ENCODE measurements at regions not wholly inside any gene's neighbourhood (a gene's known extent, or its start where the extent isn't known, plus 50 kb on each side); places are given as distances from the start of the nearest gene placed in this dataset.

DNA sequence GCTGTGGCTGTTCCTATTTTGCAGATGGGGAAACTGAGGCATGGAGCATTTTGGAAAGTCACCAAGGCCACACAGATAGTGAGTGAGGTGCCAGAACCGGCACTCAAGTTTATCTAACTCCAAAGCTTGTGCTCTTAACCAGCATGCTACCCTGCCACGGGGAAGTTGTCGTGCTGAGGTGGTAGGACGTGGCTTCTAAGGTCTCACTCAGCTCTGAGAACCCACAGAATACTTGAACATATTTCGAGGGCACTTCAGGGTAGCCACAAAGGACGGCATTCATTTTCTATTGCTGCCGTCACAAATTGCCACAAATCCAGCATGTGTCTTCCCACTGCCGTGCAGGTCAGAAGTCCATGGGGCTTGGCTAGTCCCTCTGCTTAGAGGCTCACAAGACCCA is 116.7 kb downstream of the OLFM1 start:
- no peak for TF ChIP-seq CTCF (IDR thresholded peaks at IDR 0.05; ENCODE audit: insufficient read depth, low read length)
- H3K4me3 ChIP-seq (ENCODE audit: low read depth, low read length), result no peak overlapping the region
- no peak for DNase-seq (ENCODE audit: low read depth)

GRCh38 chr9:135209136-135209535 is 121.7 kb downstream of the OLFM1 start:
- H3K4me3 ChIP-seq (ENCODE audit: low read depth, low read length), result no peak overlapping the region
- no peak for TF ChIP-seq CTCF (IDR thresholded peaks at IDR 0.05; ENCODE audit: insufficient read depth, low read length)
- no peak for DNase-seq (ENCODE audit: low read depth)

- no peak for TF ChIP-seq CTCF (IDR thresholded peaks at IDR 0.05; ENCODE audit: insufficient read depth, low read length)
- DNase-seq (ENCODE audit: low read depth), result no peak
- no peak overlapping the region for H3K4me3 ChIP-seq (ENCODE audit: low read depth, low read length)
These were observed 122.4 kb downstream of the OLFM1 start for GRCh38 chr9:135209852-135210251.

DNA sequence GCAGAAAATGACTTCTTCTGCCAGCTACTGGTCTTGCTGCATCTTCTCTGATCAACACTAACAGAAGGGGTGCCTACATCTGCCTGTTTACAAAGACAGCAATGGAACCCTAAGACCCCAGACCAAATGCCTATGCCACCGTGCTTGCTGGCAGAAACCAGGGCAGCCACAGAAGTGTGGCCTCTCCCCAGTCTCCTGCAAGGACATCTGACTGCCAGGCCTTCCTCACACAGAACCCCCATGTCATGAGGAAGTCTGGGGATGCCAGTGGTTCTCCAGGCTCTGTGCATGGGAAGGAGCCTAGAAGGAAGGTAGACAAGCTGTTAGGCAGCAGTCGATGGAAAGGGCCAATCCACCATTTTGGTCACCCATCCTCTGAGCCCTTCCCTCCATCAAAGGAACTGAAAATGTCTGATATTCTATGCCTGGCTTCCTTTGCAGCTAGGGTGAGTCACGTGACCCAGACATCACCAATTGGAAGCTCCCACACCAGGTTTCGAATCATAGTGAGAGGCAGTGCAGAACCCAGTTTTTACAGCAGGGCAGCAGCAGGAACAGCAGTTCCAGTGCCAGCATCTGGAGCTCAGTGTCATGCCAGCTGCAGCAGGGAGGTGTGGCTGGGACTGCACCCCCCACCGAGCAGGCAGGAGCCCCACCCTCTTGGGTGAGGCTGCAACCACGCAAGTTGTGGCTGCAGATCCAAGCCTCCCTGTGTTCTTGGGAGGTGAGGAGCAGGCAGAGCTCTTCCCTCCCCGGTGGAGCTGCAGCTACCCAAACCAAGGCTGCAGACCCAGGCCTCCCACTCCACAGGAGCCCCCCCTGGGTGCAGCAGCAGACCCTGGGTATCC is 123.4 kb downstream of the OLFM1 start:
- DNase-seq (ENCODE audit: low read depth), result no peak
- no peak for TF ChIP-seq CTCF (IDR thresholded peaks at IDR 0.05; ENCODE audit: insufficient read depth, low read length)

DNA sequence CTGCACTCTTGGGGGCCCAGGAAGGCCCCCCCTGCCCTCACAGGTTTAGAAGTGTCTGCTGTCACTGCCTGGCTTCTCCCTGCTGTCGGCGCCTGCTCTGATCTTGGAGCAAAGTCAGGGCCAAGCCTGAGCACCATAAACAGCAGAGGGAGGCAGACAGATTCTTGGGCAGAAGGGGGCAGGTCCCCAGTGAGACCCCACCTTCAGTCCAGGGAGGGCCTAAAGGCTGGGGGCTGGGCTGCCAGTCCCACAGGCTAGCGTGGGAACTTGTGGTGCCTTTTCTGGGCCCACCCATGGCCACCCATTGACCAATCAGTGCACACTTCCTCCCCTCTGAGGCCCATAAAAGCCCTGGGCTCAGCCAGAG is 124.0 kb downstream of the OLFM1 start:
- DNase-seq (ENCODE audit: low read depth), result no peak
- H3K4me3 ChIP-seq (ENCODE audit: low read depth, low read length), result no peak overlapping the region
- TF ChIP-seq CTCF (IDR thresholded peaks at IDR 0.05; ENCODE audit: insufficient read depth, low read length), result no peak

More for the DNA sequence above, 123.4 kb downstream of the OLFM1 start:
- no peak overlapping the region for H3K4me3 ChIP-seq (ENCODE audit: low read depth, low read length)

GRCh38 chr9:135212961-135213360 is 125.5 kb downstream of the OLFM1 start:
- H3K4me3 ChIP-seq (ENCODE audit: low read depth, low read length), result no peak overlapping the region
- DNase-seq (ENCODE audit: low read depth), result no peak
- TF ChIP-seq CTCF (IDR thresholded peaks at IDR 0.05; ENCODE audit: insufficient read depth, low read length), result no peak

GRCh38 chr9:135213566-135213965 is 126.1 kb downstream of the OLFM1 start:
- no peak overlapping the region for H3K4me3 ChIP-seq (ENCODE audit: low read depth, low read length)
- no peak for TF ChIP-seq CTCF (IDR thresholded peaks at IDR 0.05; ENCODE audit: insufficient read depth, low read length)
- no peak for DNase-seq (ENCODE audit: low read depth)

Data from fibroblast of the aortic adventitia (primary cell).